HCT116 (cell line): ENCODE measurements at regions not wholly inside any gene's neighbourhood (a gene's known extent, or its start where the extent isn't known, plus 50 kb on each side); places are given as distances from the start of the nearest gene placed in this dataset.

Source experiments
- ATAC-seq: fragments of 200-7000 bp; cut with Tn5 transposase; 2 replicates; pipeline ENCODE4 v1.9.1; 2020; ENCODE audit warnings: mild to moderate bottlenecking, moderate library complexity
- BruUV-seq: library from RNA; stranded (reverse); fragments of 400-500 nt; replicated peaks from 2 replicates; lab custom pipeline; 2021; lab: Mats Ljungman, UMichigan
- CTCF ChIA-PET: fragments of 300-600 bp; sonication (Branson Sonifier 250); formaldehyde crosslinking; loops from one replicate; lab custom pipeline; 2021; ENCODE audit warnings: antibody characterized with exemption; lab: Charles Lee
- POLR2A ChIA-PET: fragments of 300-600, 350-600 bp; sonication (Branson Sonifier 250); formaldehyde crosslinking; loops from one replicate; lab custom pipeline; 2021; ENCODE audit warnings: antibody characterized with exemption; lab: Charles Lee
- RAD21 ChIA-PET, 2 experiments: fragments of 300-600 bp; sonication (Branson Sonifier 250); formaldehyde crosslinking; loops; one replicate each; lab custom pipeline; 2023; ENCODE audit warnings: low total read pairs in 2 of 2; ENCODE audit not compliant: uncharacterized antibody in 2 of 2, unreplicated experiment in 2 of 2, low non-redundant PET in 1 of 2; lab: Charles Lee
- DNase-seq: peaks from one replicate; pipeline ENCODE4 v3.0.0-alpha.2; 2010; ENCODE audit warnings: low read depth, low spot score
- H2AFZ ChIP-seq: fragments of 200-600 bp; shearing (Covaris generic), sonication (generic); 2 replicates; pipeline ENCODE4 v1.6.1; 2017; ENCODE audit warnings: low read depth, mixed run types, mixed read lengths, antibody characterized with exemption, low read length; ENCODE audit not compliant: poor library complexity, severe bottlenecking
- H3K27ac ChIP-seq: 2 replicates; pipeline ENCODE4 v1.5.1; 2012; ENCODE audit warnings: low read depth, low read length
- H3K27me3 ChIP-seq: fragments of 200-600 bp; sonication (generic); 2 replicates; pipeline ENCODE4 v1.6.1; 2016; ENCODE audit warnings: mixed run types, low read length, mixed read lengths; ENCODE audit not compliant: insufficient read depth
- H3K36me3 ChIP-seq, 2 experiments: fragments of 200-500 bp in 1 of 2; fragments of 200-600 bp in 1 of 2; sonication (Bioruptor generic) in 1 of 2; sonication (generic) in 1 of 2; 2 replicates each; pipeline versions ENCODE4 v1.5.1 to v1.6.1; 2014 to 2016; ENCODE audit warnings: low read length in 2 of 2, inconsistent platforms in 1 of 2, mixed read lengths in 1 of 2, mixed run types in 1 of 2; ENCODE audit not compliant: insufficient read depth in 2 of 2, control insufficient read depth in 1 of 2
- H3K4me1 ChIP-seq, 2 experiments: fragments of 200-600 bp in 1 of 2; sonication (generic) in 1 of 2; 2 replicates each; pipeline versions ENCODE4 v1.5.1 to v1.6.1; 2012 to 2017; ENCODE audit warnings: low read length in 2 of 2, inconsistent platforms in 1 of 2, mild to moderate bottlenecking in 1 of 2, mixed read lengths in 1 of 2, mixed run types in 1 of 2, moderate library complexity in 1 of 2; ENCODE audit not compliant: insufficient read depth in 2 of 2, control insufficient read depth in 1 of 2
- H3K4me2 ChIP-seq: fragments of 200-600 bp; sonication (generic); 2 replicates; pipeline ENCODE4 v1.6.1; 2017; ENCODE audit warnings: mixed run types, low read length, mixed read lengths
- H3K4me3 ChIP-seq, 2 experiments: fragments of 200-600 bp in 1 of 2; sonication (generic) in 1 of 2; replicated peaks in 1 of 2; 2 replicates each; pipeline ENCODE4 v1.5.1; 2011 to 2016; ENCODE audit warnings: low read length in 2 of 2, control low read depth in 1 of 2, low read depth in 1 of 2, mild to moderate bottlenecking in 1 of 2, mixed read lengths in 1 of 2, mixed run types in 1 of 2
- H3K79me2 ChIP-seq: fragments of 200-600 bp; sonication (generic); 2 replicates; pipeline ENCODE4 v1.6.1; 2017; ENCODE audit warnings: mild to moderate bottlenecking, mixed run types, low read length, moderate library complexity, mixed read lengths; ENCODE audit not compliant: insufficient read depth
- H3K9ac ChIP-seq: fragments of 200-600 bp; sonication (generic); 2 replicates; pipeline ENCODE4 v1.6.1; 2016; ENCODE audit warnings: low read length, mixed read lengths
- H3K9me2 ChIP-seq: fragments of 200-600 bp; sonication (generic), shearing (Covaris generic); 2 replicates; pipeline ENCODE4 v1.6.1; 2017; ENCODE audit warnings: mixed run types, mild to moderate bottlenecking, moderate library complexity; ENCODE audit not compliant: insufficient read depth
- H3K9me3 ChIP-seq, 2 experiments: fragments of 200-500 bp in 1 of 2; fragments of 200-600 bp in 1 of 2; sonication (Bioruptor generic) in 1 of 2; sonication (generic) in 1 of 2; 2 replicates each; pipeline ENCODE4 v1.6.1; 2014 to 2017; ENCODE audit warnings: low read length in 2 of 2, mixed read lengths in 2 of 2, inconsistent platforms in 1 of 2, low read depth in 1 of 2, mild to moderate bottlenecking in 1 of 2, mixed run types in 1 of 2, moderate library complexity in 1 of 2; ENCODE audit not compliant: control insufficient read depth in 1 of 2, insufficient read depth in 1 of 2
- H4K20me1 ChIP-seq: fragments of 200-600 bp; sonication (generic), shearing (Covaris generic); 2 replicates; pipeline ENCODE4 v1.6.1; 2017; ENCODE audit warnings: mixed run types, mild to moderate bottlenecking, moderate library complexity; ENCODE audit not compliant: insufficient read depth
- CTCF ChIP-seq, 3 experiments: fragments of 200-600 bp in 1 of 3; sonication (generic) in 1 of 3; IDR thresholded peaks in 2 of 3; conservative IDR thresholded peaks in 1 of 3; 2 replicates each; pipeline ENCODE4 v1.5.1; 2012 to 2017; ENCODE audit warnings: low read depth in 2 of 3, low read length in 2 of 3, antibody characterized with exemption in 1 of 3, borderline replicate concordance in 1 of 3, control low read depth in 1 of 3, mild to moderate bottlenecking in 1 of 3, mixed read lengths in 1 of 3, mixed run types in 1 of 3, moderate library complexity in 1 of 3; ENCODE audit not compliant: insufficient read depth in 1 of 3
- EGR1 ChIP-seq: IDR thresholded peaks from 2 replicates; pipeline ENCODE4 v1.6.1; 2012; ENCODE audit warnings: low read depth
- POLR2AphosphoS5 ChIP-seq: IDR thresholded peaks from 2 replicates; pipeline ENCODE4 v1.6.1; 2011; ENCODE audit warnings: mild to moderate bottlenecking, low read depth, low read length, moderate library complexity
- RAD21 ChIP-seq: IDR thresholded peaks from 2 replicates; pipeline ENCODE4 v1.6.1; 2012; ENCODE audit warnings: low read depth, mild to moderate bottlenecking
- ZFX ChIP-seq: fragments of 450-650 bp; IDR thresholded peaks from 2 replicates; pipeline ENCODE4 v1.6.1; 2017
- intact Hi-C: fragments of 100-400 bp; cut with micrococcal nuclease; formaldehyde crosslinking; loops from 2 replicates; pipeline ENCODE4 v1.10.0; 2022

GRCh38 chr15:95024351-95024750 is 793.0 kb downstream of the MCTP2 start:
- POLR2A ChIA-PET = no interaction called here

More at GRCh38 chr15:95024351-95024750, 793.0 kb downstream of the MCTP2 start:
- DNase-seq = peak; percentile 24
- Histone ChIP-seq H3K4me3 (no peak overlapping the region), H3K36me3 (no peaks in the 10 kb centered on the region), H3K4me1 (no peaks in the 10 kb centered on the region), H4K20me1 (no peaks in the 10 kb centered on the region), H3K9ac (no peak overlapping the region), H3K4me2 (no peak overlapping the region), H3K27ac (no peak overlapping the region), H3K79me2 (no peaks in the 10 kb centered on the region), H2AFZ (no peak overlapping the region), H3K9me2 (no peaks in the 10 kb centered on the region), H3K27me3 (no peaks in the 10 kb centered on the region), H3K9me3 (peaks cover 0 to 3% of the 10 kb centered on the region in 2 experiments; a peak in 2 of 4 replicates)
- peak; percentile 69 for ATAC-seq
- intact Hi-C loops = loop anchor here (10.0 kb wide), 1 partner anchor 230 kb away; no protein-coding TSS in a partner anchor
- TF ChIP-seq CTCF (IDR thresholded peaks at IDR 0.05 in 2 of 3, conservative IDR thresholded peaks at IDR 0.05 in 1 of 3; ENCODE audit: borderline replicate concordance in 1 of 3, insufficient read depth in 1 of 3, low read depth in 2 of 3, low read length in 2 of 3) (peak in 2 of 3 experiments; percentile 46 to 58; a peak in 3 of 6 replicates), POLR2AphosphoS5 (no peak), RAD21 (peak; percentile 36; the same call in 1 of the 2 replicates), EGR1 (no peak), ZFX (no peak)
- BruUV-seq = no TSS peak
- ChIA-PET RAD21 (no interaction called here), CTCF (interaction anchor here (1.5 kb wide), 2 partner anchors 15 to 441 kb away, joined by 3 to 5 read pairs; no protein-coding TSS in a partner anchor)
